Liver (tissue), 8 donors: ENCODE measurements at regions not wholly inside any gene's neighbourhood (a gene's known extent, or its start where the extent isn't known, plus 50 kb on each side); places are given as distances from the start of the nearest gene placed in this dataset.

Experiments used
- DNase-seq: peaks from one replicate; pipeline ENCODE4 v3.0.0-alpha.2; 2017; ENCODE audit warnings: low spot score
- H3K27ac ChIP-seq, 2 donors: one replicate each; pipeline ENCODE4 v1.7.0; 2013; ENCODE audit warnings: inconsistent platforms in 2 of 2, low read length in 2 of 2, control low read depth in 1 of 2, low read depth in 1 of 2, mild to moderate bottlenecking in 1 of 2
- H3K27me3 ChIP-seq, 4 donors: one replicate each; pipeline versions ENCODE4 v1.6.1 to v1.7.0; 2013; ENCODE audit warnings: low read length in 3 of 4, inconsistent platforms in 1 of 4, mild to moderate bottlenecking in 1 of 4, moderate library complexity in 1 of 4; ENCODE audit not compliant: control insufficient read depth in 4 of 4, insufficient read depth in 4 of 4
- H3K36me3 ChIP-seq, 4 donors: one replicate each; pipeline versions ENCODE4 v1.6.1 to v1.7.0; 2013; ENCODE audit warnings: low read length in 3 of 4, mild to moderate bottlenecking in 3 of 4, low read depth in 1 of 4, moderate library complexity in 1 of 4; ENCODE audit not compliant: control insufficient read depth in 4 of 4, insufficient read depth in 3 of 4
- H3K4me1 ChIP-seq, 4 donors: one replicate each; pipeline versions ENCODE4 v1.6.1 to v1.7.0; 2013; ENCODE audit warnings: low read length in 3 of 4, mild to moderate bottlenecking in 3 of 4, moderate library complexity in 1 of 4; ENCODE audit not compliant: control insufficient read depth in 4 of 4, insufficient read depth in 4 of 4
- H3K4me3 ChIP-seq, 3 donors: one replicate each; pipeline versions ENCODE4 v1.6.1 to v1.7.0; 2013; ENCODE audit warnings: low read length in 3 of 3, control low read depth in 1 of 3, low read depth in 1 of 3, mild to moderate bottlenecking in 1 of 3
- H3K9ac ChIP-seq, 2 donors: one replicate each; pipeline ENCODE4 v1.7.0; 2013; ENCODE audit warnings: low read length in 2 of 2, mild to moderate bottlenecking in 2 of 2, moderate library complexity in 2 of 2, control low read depth in 1 of 2, low read depth in 1 of 2
- H3K9me3 ChIP-seq, 4 donors: one replicate each; pipeline versions ENCODE4 v1.6.1 to v1.7.0; 2013; ENCODE audit warnings: low read length in 3 of 4; ENCODE audit not compliant: control insufficient read depth in 4 of 4
- ATF3 ChIP-seq: IDR thresholded peaks from 2 replicates; pipeline ENCODE4 v1.6.1; 2016; ENCODE audit warnings: antibody characterized with exemption
- CTCF ChIP-seq: fragments of 150-350 bp; IDR thresholded peaks from 2 replicates; pipeline ENCODE4 v1.5.1; 2017; ENCODE audit warnings: improper control_type of control experiment, low read depth, low read length; ENCODE audit not compliant: missing input control
- EGR1 ChIP-seq, 2 donors: IDR thresholded peaks; 2 replicates each; pipeline ENCODE4 v1.6.1; 2016 to 2018; ENCODE audit warnings: antibody characterized with exemption in 2 of 2, low read depth in 2 of 2
- FOXA1 ChIP-seq: IDR thresholded peaks from 2 replicates; pipeline ENCODE4 v1.6.1; 2016; ENCODE audit warnings: antibody characterized with exemption
- FOXA2 ChIP-seq: IDR thresholded peaks from 2 replicates; pipeline ENCODE4 v1.6.1; 2016; ENCODE audit warnings: antibody characterized with exemption
- HNF4A ChIP-seq, 2 donors: conservative IDR thresholded peaks; 2 replicates each; pipeline ENCODE4 v1.6.1; 2016; ENCODE audit warnings: antibody characterized with exemption in 2 of 2, mild to moderate bottlenecking in 2 of 2
- HNF4G ChIP-seq: IDR thresholded peaks from 2 replicates; pipeline ENCODE4 v1.6.1; 2016; ENCODE audit warnings: antibody characterized with exemption
- JUND ChIP-seq, 2 donors: IDR thresholded peaks; 2 replicates each; pipeline ENCODE4 v1.6.1; 2016; ENCODE audit warnings: antibody characterized with exemption in 2 of 2
- MAX ChIP-seq: IDR thresholded peaks from 2 replicates; pipeline ENCODE4 v1.6.1; 2016; ENCODE audit warnings: antibody characterized with exemption
- NR2F2 ChIP-seq: IDR thresholded peaks from 2 replicates; pipeline ENCODE4 v1.6.1; 2016; ENCODE audit warnings: antibody characterized with exemption
- RAD21 ChIP-seq, 2 donors: IDR thresholded peaks; 2 replicates each; pipeline ENCODE4 v1.6.1; 2016; ENCODE audit warnings: antibody characterized with exemption in 2 of 2, mild to moderate bottlenecking in 2 of 2
- RXRA ChIP-seq, 2 donors: IDR thresholded peaks; 2 replicates each; pipeline ENCODE4 v1.6.1; 2017 to 2018; ENCODE audit warnings: antibody characterized with exemption in 2 of 2, mild to moderate bottlenecking in 1 of 2
- SP1 ChIP-seq: IDR thresholded peaks from 2 replicates; pipeline ENCODE4 v1.6.1; 2018; ENCODE audit warnings: antibody characterized with exemption, mild to moderate bottlenecking
- TAF1 ChIP-seq: conservative IDR thresholded peaks from 2 replicates; pipeline ENCODE4 v1.6.1; 2016; ENCODE audit warnings: antibody characterized with exemption, mild to moderate bottlenecking
- YY1 ChIP-seq: IDR thresholded peaks from 2 replicates; pipeline ENCODE4 v1.6.1; 2016; ENCODE audit warnings: antibody characterized with exemption, mild to moderate bottlenecking
- WGBS: extraction: QIAGEN DNeasy Blood & Tissue Kit; methylation state at CpG from one replicate; pipeline ENCODE4 v1.1.7; 2013; 5-methylcytosine and 5-hydroxymethylcytosine counted together
- TF ChIP-seq, protein P1 (sequence below): IDR thresholded peaks from 2 replicates; pipeline ENCODE4 v1.6.1; 2016; ENCODE audit warnings: antibody characterized with exemption, mild to moderate bottlenecking
- donor health status: healthy.
- donor health status: healthy.
- donor health status: healthy.
- donor health status: healthy.
- donor health status: healthy.

- no peak for DNase-seq
- H3K4me1 ChIP-seq: peaks cover 0 to 4% (median 0%) of the 10 kb centered on the region in 4 donors
- H3K9ac ChIP-seq: no peak overlapping the region
- H3K27me3 ChIP-seq: peaks cover 0 to 7% (median 0%) of the 10 kb centered on the region in 4 donors
- WGBS: 72% methylated on average over 11 of the region's 11 CpGs
- no peaks in the 10 kb centered on the region for H3K36me3 ChIP-seq
- no peak for TF ChIP-seq FOXA1
- no peak for TF ChIP-seq EGR1 (IDR thresholded peaks at IDR 0.05; ENCODE audit: low read depth in 2 of 2)
- no peak for TF ChIP-seq RXRA (IDR thresholded peaks at IDR 0.05)
- no peak for TF ChIP-seq RAD21 (IDR thresholded peaks at IDR 0.05)
- H3K27ac ChIP-seq: no peak overlapping the region
- no peaks in the 10 kb centered on the region for H3K9me3 ChIP-seq
- no peak overlapping the region for H3K4me3 ChIP-seq
Measured at GRCh38 chr10:6734286-6734685, 154.2 kb upstream of the PRKCQ start.

GRCh38 chr10:6729861-6730344 is 149.8 kb upstream of the PRKCQ start:
- Histone ChIP-seq H3K27me3 (no peaks in the 10 kb centered on the region), H3K9me3 (no peaks in the 10 kb centered on the region), H3K27ac (no peak overlapping the region), H3K4me1 (peaks cover 0 to 4% (median 0%) of the 10 kb centered on the region in 4 donors), H3K36me3 (no peaks in the 10 kb centered on the region), H3K4me3 (no peak overlapping the region), H3K9ac (no peak overlapping the region)
- no peak for DNase-seq
- no peak for TF ChIP-seq CTCF
- no peak for TF ChIP-seq MAX
- no peak for TF ChIP-seq TAF1
- TF ChIP-seq HNF4G: no peak
- 30% methylated on average over 7 of the region's 7 CpGs for WGBS

DNA sequence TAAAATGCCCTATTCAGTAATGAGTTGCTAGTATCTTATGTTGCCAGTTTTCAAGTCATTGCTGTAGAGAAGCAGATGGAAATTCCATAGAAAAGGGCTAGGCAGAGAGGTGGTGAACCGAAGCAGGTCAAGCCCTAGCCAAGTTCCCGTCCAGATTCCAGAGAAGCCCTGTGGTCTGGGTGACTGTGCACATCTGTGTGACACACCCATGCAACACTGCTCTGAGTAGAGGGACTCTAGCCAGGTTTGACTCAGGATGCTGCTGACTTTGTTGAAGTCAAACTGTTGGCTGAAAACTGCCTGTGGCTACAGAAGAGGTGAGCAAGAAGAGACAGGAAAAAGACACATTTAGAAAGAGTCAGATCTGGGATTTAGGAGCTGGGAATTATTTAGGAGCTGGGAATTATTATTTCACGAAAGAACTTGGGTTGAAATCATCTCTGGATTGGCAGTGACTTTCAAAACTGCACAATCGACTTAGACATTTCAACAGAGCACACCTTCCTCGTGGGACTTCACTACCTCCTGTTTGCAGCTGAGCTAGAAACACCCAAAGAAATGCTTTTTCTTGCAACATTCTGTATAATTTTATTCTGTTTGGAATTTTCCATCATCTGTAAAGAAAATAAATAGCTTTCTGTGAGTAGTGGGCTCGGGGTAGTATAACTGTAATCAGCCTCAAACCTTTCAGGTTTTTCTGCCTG is 149.1 kb upstream of the PRKCQ start:
- H3K4me1 ChIP-seq: peaks cover 0 to 4% (median 0%) of the 10 kb centered on the region in 4 donors
- no peaks in the 10 kb centered on the region for H3K9me3 ChIP-seq
- no peaks in the 10 kb centered on the region for H3K36me3 ChIP-seq
- DNase-seq: no peak
- H3K4me3 ChIP-seq: no peak overlapping the region
- peaks cover 0 to under 1% (median 0%) of the 10 kb centered on the region in 4 donors for H3K27me3 ChIP-seq
- H3K9ac ChIP-seq: no peak overlapping the region
- WGBS: 57% methylated on average over 6 of the region's 6 CpGs
- no peak overlapping the region for H3K27ac ChIP-seq
- no peak for TF ChIP-seq YY1
- no peak for TF ChIP-seq ATF3
- TF ChIP-seq, protein P1, sequence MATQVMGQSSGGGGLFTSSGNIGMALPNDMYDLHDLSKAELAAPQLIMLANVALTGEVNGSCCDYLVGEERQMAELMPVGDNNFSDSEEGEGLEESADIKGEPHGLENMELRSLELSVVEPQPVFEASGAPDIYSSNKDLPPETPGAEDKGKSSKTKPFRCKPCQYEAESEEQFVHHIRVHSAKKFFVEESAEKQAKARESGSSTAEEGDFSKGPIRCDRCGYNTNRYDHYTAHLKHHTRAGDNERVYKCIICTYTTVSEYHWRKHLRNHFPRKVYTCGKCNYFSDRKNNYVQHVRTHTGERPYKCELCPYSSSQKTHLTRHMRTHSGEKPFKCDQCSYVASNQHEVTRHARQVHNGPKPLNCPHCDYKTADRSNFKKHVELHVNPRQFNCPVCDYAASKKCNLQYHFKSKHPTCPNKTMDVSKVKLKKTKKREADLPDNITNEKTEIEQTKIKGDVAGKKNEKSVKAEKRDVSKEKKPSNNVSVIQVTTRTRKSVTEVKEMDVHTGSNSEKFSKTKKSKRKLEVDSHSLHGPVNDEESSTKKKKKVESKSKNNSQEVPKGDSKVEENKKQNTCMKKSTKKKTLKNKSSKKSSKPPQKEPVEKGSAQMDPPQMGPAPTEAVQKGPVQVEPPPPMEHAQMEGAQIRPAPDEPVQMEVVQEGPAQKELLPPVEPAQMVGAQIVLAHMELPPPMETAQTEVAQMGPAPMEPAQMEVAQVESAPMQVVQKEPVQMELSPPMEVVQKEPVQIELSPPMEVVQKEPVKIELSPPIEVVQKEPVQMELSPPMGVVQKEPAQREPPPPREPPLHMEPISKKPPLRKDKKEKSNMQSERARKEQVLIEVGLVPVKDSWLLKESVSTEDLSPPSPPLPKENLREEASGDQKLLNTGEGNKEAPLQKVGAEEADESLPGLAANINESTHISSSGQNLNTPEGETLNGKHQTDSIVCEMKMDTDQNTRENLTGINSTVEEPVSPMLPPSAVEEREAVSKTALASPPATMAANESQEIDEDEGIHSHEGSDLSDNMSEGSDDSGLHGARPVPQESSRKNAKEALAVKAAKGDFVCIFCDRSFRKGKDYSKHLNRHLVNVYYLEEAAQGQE: no peak
- no peak for TF ChIP-seq FOXA2
- TF ChIP-seq NR2F2: no peak
- TF ChIP-seq JUND (IDR thresholded peaks at IDR 0.05): no peak
- TF ChIP-seq CTCF: no peak
- no peak for TF ChIP-seq EGR1 (IDR thresholded peaks at IDR 0.05; ENCODE audit: low read depth in 2 of 2)
- no peak for TF ChIP-seq HNF4G
- no peak for TF ChIP-seq SP1
- TF ChIP-seq FOXA1: no peak
- no peak for TF ChIP-seq MAX
- no peak for TF ChIP-seq RXRA (IDR thresholded peaks at IDR 0.05)
- no peak for TF ChIP-seq HNF4A (conservative IDR thresholded peaks at IDR 0.05)
- no peak for TF ChIP-seq TAF1
- TF ChIP-seq RAD21 (IDR thresholded peaks at IDR 0.05): no peak
